H9 (cell line): ENCODE measurements at regions not wholly inside any gene's neighbourhood (a gene's known extent, or its start where the extent isn't known, plus 50 kb on each side); places are given as distances from the start of the nearest gene placed in this dataset.

Experiments used
- DNase-seq: peaks from one replicate; pipeline ENCODE4 v3.0.0-alpha.2; 2017
- H2AFZ ChIP-seq: one replicate; pipeline ENCODE4 v1.6.1; 2013; ENCODE audit warnings: mild to moderate bottlenecking, low read length, control low read depth, moderate library complexity
- H2AK5ac ChIP-seq: 2 replicates; pipeline ENCODE4 v1.6.1; 2013; ENCODE audit warnings: low read length, control low read depth, mixed read lengths; ENCODE audit not compliant: insufficient read length
- H2BK120ac ChIP-seq: one replicate; pipeline ENCODE4 v1.6.1; 2013; ENCODE audit warnings: low read depth, mild to moderate bottlenecking, low read length, control low read depth, inconsistent platforms; ENCODE audit not compliant: poor library complexity, severe bottlenecking
- H2BK12ac ChIP-seq: 2 replicates; pipeline ENCODE4 v1.6.1; 2013; ENCODE audit warnings: low read length, control low read depth, mixed read lengths, low read depth; ENCODE audit not compliant: insufficient read length
- H2BK15ac ChIP-seq: 2 replicates; pipeline ENCODE4 v1.6.1; 2013; ENCODE audit warnings: low read depth, low read length, control low read depth
- H2BK20ac ChIP-seq: one replicate; pipeline ENCODE4 v1.6.1; 2013; ENCODE audit warnings: low read depth, mild to moderate bottlenecking, low read length, control low read depth, inconsistent platforms; ENCODE audit not compliant: poor library complexity, severe bottlenecking
- H2BK5ac ChIP-seq: 2 replicates; pipeline ENCODE4 v1.6.1; 2013; ENCODE audit warnings: low read length, control low read depth, mixed read lengths; ENCODE audit not compliant: insufficient read length
- H3K14ac ChIP-seq: 2 replicates; pipeline ENCODE4 v1.6.1; 2013; ENCODE audit warnings: low read length, control low read depth; ENCODE audit not compliant: insufficient read depth
- H3K18ac ChIP-seq: 2 replicates; pipeline ENCODE4 v1.6.1; 2013; ENCODE audit warnings: low read depth, mild to moderate bottlenecking, mixed read lengths, low read length, control low read depth; ENCODE audit not compliant: insufficient read length
- H3K23ac ChIP-seq: 2 replicates; pipeline ENCODE4 v1.6.1; 2013; ENCODE audit warnings: low read length, control low read depth, mixed read lengths, low read depth; ENCODE audit not compliant: insufficient read length
- H3K23me2 ChIP-seq: 2 replicates; pipeline ENCODE4 v1.6.1; 2013; ENCODE audit warnings: low read depth, mild to moderate bottlenecking, mixed read lengths, low read length, control low read depth; ENCODE audit not compliant: insufficient read length, poor library complexity, severe bottlenecking
- H3K27ac ChIP-seq: 2 replicates; pipeline ENCODE4 v1.5.1; 2013; ENCODE audit warnings: low read length, control low read depth, mixed read lengths, low read depth; ENCODE audit not compliant: insufficient read length
- H3K27me3 ChIP-seq: 2 replicates; pipeline ENCODE4 v1.6.1; 2013; ENCODE audit warnings: low read length, control low read depth, inconsistent platforms; ENCODE audit not compliant: insufficient read depth
- H3K4ac ChIP-seq: 2 replicates; pipeline ENCODE4 v1.6.1; 2013; ENCODE audit warnings: low read depth, mild to moderate bottlenecking, control low read depth, inconsistent platforms, low read length, moderate library complexity
- H3K4me1 ChIP-seq: 2 replicates; pipeline ENCODE4 v1.6.1; 2013; ENCODE audit warnings: low read length, control low read depth, inconsistent platforms; ENCODE audit not compliant: insufficient read depth
- H3K4me2 ChIP-seq: 2 replicates; pipeline ENCODE4 v1.6.1; 2013; ENCODE audit warnings: low read length, control low read depth, mixed read lengths; ENCODE audit not compliant: insufficient read length, insufficient read depth
- H3K56ac ChIP-seq: 2 replicates; pipeline ENCODE4 v1.6.1; 2013; ENCODE audit warnings: low read depth, mild to moderate bottlenecking, mixed read lengths, low read length, control low read depth; ENCODE audit not compliant: insufficient read length
- H3K79me1 ChIP-seq: 2 replicates; pipeline ENCODE4 v1.6.1; 2013; ENCODE audit warnings: low read depth, mild to moderate bottlenecking, moderate library complexity, low read length, control low read depth, inconsistent platforms; ENCODE audit not compliant: insufficient read depth, poor library complexity, severe bottlenecking
- H3K79me2 ChIP-seq: 2 replicates; pipeline ENCODE4 v1.6.1; 2013; ENCODE audit warnings: low read length, control low read depth, inconsistent platforms; ENCODE audit not compliant: insufficient read depth
- H3K9ac ChIP-seq: 2 replicates; pipeline ENCODE4 v1.6.1; 2013; ENCODE audit warnings: low read length, control low read depth, mixed read lengths; ENCODE audit not compliant: insufficient read length; ENCODE audit errors: extremely low read depth
- H3K9me3 ChIP-seq: one replicate; pipeline ENCODE4 v1.6.1; 2013; ENCODE audit warnings: low read depth, low read length, inconsistent platforms; ENCODE audit not compliant: control insufficient read depth
- H3T11ph ChIP-seq: one replicate; pipeline ENCODE4 v1.6.1; 2013; ENCODE audit warnings: mild to moderate bottlenecking, low read length, control low read depth, inconsistent platforms
- H4K20me1 ChIP-seq: one replicate; pipeline ENCODE4 v1.6.1; 2013; ENCODE audit not compliant: control insufficient read depth, insufficient read length, insufficient read depth
- H4K5ac ChIP-seq: 2 replicates; pipeline ENCODE4 v1.6.1; 2013; ENCODE audit warnings: low read depth, mild to moderate bottlenecking, mixed read lengths, low read length, control low read depth; ENCODE audit not compliant: insufficient read length
- H4K8ac ChIP-seq: replicated peaks from 2 replicates; pipeline ENCODE4 v1.6.1; 2013; ENCODE audit warnings: low read length, control low read depth, mixed read lengths, low read depth; ENCODE audit not compliant: insufficient read length
- H4K91ac ChIP-seq: 2 replicates; pipeline ENCODE4 v1.6.1; 2013; ENCODE audit warnings: low read depth, mild to moderate bottlenecking, moderate library complexity, mixed read lengths, low read length, control low read depth; ENCODE audit not compliant: insufficient read length
- H3K27ac Mint-ChIP-seq, 3 experiments: 2 replicates in 2 of 3; 3 replicates in 1 of 3; pipeline ENCODE4 v1.8.0; 2020 to 2021; ENCODE audit warnings: mixed read lengths in 3 of 3, mild to moderate bottlenecking in 1 of 3, moderate library complexity in 1 of 3
- H3K27me3 Mint-ChIP-seq: 2 replicates; pipeline ENCODE4 v1.8.0; 2021; ENCODE audit warnings: low read depth, mild to moderate bottlenecking, moderate library complexity, mixed read lengths
- H3K36me3 Mint-ChIP-seq, 3 experiments: 2 replicates in 2 of 3; 3 replicates in 1 of 3; pipeline ENCODE4 v1.8.0; 2020 to 2021; ENCODE audit warnings: low read depth in 3 of 3, mixed read lengths in 3 of 3; ENCODE audit not compliant: insufficient read depth in 1 of 3
- H3K4me1 Mint-ChIP-seq, 2 experiments: 2 replicates each; pipeline ENCODE4 v1.8.0; 2020; ENCODE audit warnings: mixed read lengths in 2 of 2
- H3K4me3 Mint-ChIP-seq, 2 experiments: 2 replicates in 1 of 2; 3 replicates in 1 of 2; pipeline ENCODE4 v1.8.0; 2020 to 2021; ENCODE audit warnings: mild to moderate bottlenecking in 2 of 2, mixed read lengths in 2 of 2, moderate library complexity in 1 of 2
- H3K9me3 Mint-ChIP-seq, 2 experiments: 2 replicates in 1 of 2; 3 replicates in 1 of 2; pipeline ENCODE4 v1.8.0; 2020; ENCODE audit warnings: mild to moderate bottlenecking in 2 of 2, mixed read lengths in 2 of 2, moderate library complexity in 1 of 2
- WGBS: extraction: QIAGEN DNeasy Blood & Tissue Kit; methylation state at CpG from one replicate; pipeline ENCODE4 v1.1.7; 2013; ENCODE audit warnings: missing lambda C conversion rate, low lambda C conversion rate, mixed read lengths; ENCODE audit not compliant: insufficient read length; ENCODE audit errors: extremely low coverage; 5-methylcytosine and 5-hydroxymethylcytosine counted together
- TF ChIP-seq, protein P1 (sequence below): fragments of 200-600 bp; sonication (generic); conservative IDR thresholded peaks from 3 replicates; pipeline ENCODE4 v1.8.0; 2021; ENCODE audit warnings: antibody characterized with exemption, mild to moderate bottlenecking

DNA sequence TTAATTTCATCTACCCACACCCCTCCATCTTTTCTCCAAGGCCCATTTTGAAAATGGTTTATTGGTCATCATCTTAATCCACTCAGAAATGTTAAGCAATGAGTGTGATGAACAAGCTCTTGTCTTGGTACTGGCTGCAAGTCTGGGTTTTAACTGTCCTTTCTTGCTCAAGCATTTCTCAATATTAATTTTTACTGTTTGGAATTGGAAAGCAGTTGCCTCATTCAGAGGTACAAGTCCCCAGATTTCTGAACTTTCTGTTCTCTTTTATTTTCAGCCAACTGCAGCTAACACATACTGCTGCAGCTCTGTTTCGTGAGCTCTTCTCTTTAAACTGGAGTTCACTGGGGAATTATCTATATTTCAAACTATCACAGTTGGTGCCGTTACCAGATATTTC lies 99.4 kb upstream of the TEX51 start:
- TF ChIP-seq, protein P1, sequence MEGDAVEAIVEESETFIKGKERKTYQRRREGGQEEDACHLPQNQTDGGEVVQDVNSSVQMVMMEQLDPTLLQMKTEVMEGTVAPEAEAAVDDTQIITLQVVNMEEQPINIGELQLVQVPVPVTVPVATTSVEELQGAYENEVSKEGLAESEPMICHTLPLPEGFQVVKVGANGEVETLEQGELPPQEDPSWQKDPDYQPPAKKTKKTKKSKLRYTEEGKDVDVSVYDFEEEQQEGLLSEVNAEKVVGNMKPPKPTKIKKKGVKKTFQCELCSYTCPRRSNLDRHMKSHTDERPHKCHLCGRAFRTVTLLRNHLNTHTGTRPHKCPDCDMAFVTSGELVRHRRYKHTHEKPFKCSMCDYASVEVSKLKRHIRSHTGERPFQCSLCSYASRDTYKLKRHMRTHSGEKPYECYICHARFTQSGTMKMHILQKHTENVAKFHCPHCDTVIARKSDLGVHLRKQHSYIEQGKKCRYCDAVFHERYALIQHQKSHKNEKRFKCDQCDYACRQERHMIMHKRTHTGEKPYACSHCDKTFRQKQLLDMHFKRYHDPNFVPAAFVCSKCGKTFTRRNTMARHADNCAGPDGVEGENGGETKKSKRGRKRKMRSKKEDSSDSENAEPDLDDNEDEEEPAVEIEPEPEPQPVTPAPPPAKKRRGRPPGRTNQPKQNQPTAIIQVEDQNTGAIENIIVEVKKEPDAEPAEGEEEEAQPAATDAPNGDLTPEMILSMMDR, result no peak
- Mint-ChIP-seq H3K27ac (no peak overlapping the region), H3K4me3 (no peak overlapping the region), H3K4me1 (peaks cover 16 to 22% of the 10 kb centered on the region in 2 experiments), H3K9me3 (no peaks in the 10 kb centered on the region), H3K27me3 (peaks cover 12% of the 10 kb centered on the region), H3K36me3 (no peaks in the 10 kb centered on the region)
- H3K23me2 ChIP-seq, result no peaks in the 10 kb centered on the region
- H4K20me1 ChIP-seq, result peaks cover 4% of the 10 kb centered on the region
- H4K8ac ChIP-seq, result no peak overlapping the region
- no peak overlapping the region for H3K18ac ChIP-seq
- H2AK5ac ChIP-seq, result no peak overlapping the region
- no peak overlapping the region for H3K4me2 ChIP-seq
- H3K9me3 ChIP-seq, result no peaks in the 10 kb centered on the region
- H2BK20ac ChIP-seq, result no peak overlapping the region
- H2BK120ac ChIP-seq, result no peak overlapping the region
- no peak overlapping the region for H2AFZ ChIP-seq
- no peaks in the 10 kb centered on the region for H3K79me2 ChIP-seq
- H3K27ac ChIP-seq, result no peak overlapping the region
- H2BK5ac ChIP-seq, result no peak overlapping the region
- no peak for DNase-seq
- no peak overlapping the region for H3K9ac ChIP-seq
- no peak overlapping the region for H3K14ac ChIP-seq
- H3K4me1 ChIP-seq, result no peaks in the 10 kb centered on the region
- H3T11ph ChIP-seq, result no peak overlapping the region
- no peak overlapping the region for H4K5ac ChIP-seq
- no peaks in the 10 kb centered on the region for H3K79me1 ChIP-seq
- H4K91ac ChIP-seq, result no peak overlapping the region
- H2BK12ac ChIP-seq, result no peak overlapping the region
- no peak overlapping the region for H3K56ac ChIP-seq
- H3K4ac ChIP-seq, result no peak overlapping the region
- H3K23ac ChIP-seq, result no peak overlapping the region
- no peak overlapping the region for H2BK15ac ChIP-seq
- no peaks in the 10 kb centered on the region for H3K27me3 ChIP-seq
- no CpG with 5 or more reads among the region's 2 CpGs for WGBS
